GM12872 (cell line): ENCODE measurements at regions not wholly inside any gene's neighbourhood (a gene's known extent, or its start where the extent isn't known, plus 50 kb on each side); places are given as distances from the start of the nearest gene placed in this dataset.

ENCODE experiments used
- TF ChIP-seq, protein P1 (sequence below): IDR thresholded peaks from 3 replicates; pipeline ENCODE4 v1.5.1; 2011; ENCODE audit warnings: low read depth, mild to moderate bottlenecking, low read length, moderate library complexity; ENCODE audit not compliant: insufficient read depth

DNA sequence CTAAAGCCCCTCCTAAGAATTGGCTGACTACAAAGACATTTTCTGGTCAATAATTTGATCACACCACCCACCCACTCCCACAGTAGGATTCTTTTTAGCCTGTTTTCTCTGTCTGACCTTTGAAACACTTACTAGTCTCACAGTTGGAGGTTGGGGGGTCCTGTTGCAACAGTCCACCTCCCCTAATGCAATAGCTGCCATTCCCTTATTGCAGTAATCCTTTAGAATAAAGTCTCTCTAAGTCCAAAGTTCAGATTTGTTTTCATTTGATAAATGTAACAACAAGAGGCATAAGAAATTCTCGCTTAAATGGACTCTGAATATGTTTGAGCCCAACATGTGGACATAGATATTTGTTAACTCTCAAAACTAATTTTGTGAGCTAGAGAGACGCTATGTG, 1326.8 kb upstream of the TMEFF2 start:
- TF ChIP-seq, protein P1, sequence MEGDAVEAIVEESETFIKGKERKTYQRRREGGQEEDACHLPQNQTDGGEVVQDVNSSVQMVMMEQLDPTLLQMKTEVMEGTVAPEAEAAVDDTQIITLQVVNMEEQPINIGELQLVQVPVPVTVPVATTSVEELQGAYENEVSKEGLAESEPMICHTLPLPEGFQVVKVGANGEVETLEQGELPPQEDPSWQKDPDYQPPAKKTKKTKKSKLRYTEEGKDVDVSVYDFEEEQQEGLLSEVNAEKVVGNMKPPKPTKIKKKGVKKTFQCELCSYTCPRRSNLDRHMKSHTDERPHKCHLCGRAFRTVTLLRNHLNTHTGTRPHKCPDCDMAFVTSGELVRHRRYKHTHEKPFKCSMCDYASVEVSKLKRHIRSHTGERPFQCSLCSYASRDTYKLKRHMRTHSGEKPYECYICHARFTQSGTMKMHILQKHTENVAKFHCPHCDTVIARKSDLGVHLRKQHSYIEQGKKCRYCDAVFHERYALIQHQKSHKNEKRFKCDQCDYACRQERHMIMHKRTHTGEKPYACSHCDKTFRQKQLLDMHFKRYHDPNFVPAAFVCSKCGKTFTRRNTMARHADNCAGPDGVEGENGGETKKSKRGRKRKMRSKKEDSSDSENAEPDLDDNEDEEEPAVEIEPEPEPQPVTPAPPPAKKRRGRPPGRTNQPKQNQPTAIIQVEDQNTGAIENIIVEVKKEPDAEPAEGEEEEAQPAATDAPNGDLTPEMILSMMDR, result no peak

DNA sequence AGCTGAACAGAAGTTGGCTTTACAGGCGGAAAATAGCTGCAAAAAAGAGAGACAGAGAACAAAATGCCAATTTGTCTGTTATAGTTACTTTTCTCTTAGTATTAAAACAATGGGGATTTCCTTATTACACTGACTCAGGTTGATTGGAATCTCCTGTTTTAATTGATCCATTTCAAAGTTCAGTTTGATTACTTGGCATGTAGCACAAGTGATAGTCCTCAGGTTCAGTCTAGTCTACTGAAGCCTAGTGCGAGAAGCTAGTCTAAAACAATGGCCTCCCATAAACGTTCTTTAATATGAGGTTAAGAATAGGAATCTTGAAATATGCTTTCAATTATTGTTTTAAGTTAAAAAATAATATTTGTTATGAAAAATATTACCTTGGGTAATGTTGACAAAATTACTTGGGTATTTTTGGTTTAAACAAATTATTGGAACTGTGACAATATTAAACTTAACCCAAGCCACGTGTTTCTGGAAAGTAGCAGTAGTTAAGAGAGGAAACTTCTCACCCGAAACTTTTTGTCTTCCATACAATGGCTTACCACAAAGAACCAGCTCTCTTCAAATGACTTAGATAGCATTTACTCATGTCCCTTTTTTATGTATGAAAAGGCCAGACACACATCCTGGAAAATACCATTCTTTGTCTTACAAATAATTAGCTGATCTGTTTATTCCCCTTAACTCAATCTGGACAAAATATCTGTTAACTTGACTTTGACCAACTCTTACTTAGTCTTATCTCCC, 1326.2 kb upstream of the TMEFF2 start:
- TF ChIP-seq, protein P1, result no peak

- TF ChIP-seq, protein P1, result no peak
These were observed 1323.5 kb upstream of the TMEFF2 start for GRCh38 chr2:193518041-193518817.

DNA sequence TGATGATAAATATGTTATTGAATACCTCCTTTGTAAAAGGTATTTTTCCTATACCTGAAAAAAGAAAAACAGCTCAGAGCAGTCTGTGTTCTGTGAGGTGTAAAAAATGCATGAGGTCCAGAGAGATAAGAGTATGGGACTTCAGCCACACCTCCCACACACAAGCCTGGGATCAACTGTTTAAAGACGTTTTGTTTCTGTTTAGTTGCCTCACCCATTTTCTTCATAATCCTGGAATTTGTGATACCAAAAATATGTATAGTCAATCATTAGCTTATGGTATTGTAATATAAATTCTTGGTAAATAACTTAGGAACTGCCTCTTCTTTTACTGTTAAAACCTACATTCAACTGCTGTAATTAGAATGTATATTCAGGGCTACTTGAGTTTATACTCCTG, 1322.9 kb upstream of the TMEFF2 start:
- TF ChIP-seq, protein P1, result no peak

DNA sequence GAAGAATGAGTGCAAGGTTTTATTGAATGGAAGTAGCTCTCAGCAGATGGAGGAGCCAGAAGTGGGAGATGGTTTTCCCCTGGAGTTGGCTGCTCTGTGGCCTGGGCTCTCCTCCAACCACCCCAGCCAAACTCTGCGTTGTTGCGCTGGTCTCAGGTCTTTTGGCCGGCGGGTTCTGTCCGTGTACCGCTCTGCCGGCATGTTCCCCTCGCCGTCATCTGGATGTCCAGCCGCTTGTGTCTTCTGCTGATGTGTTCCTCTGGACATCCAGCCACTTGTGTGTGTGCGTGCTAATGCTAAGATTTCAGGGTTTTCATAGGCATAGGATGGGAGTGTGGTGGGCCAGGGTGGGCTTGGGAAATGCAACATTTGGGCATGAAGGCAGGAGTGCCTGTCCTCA, 1311.3 kb upstream of the TMEFF2 start:
- TF ChIP-seq, protein P1, result no peak

- TF ChIP-seq, protein P1, result no peak
These were observed 1310.9 kb upstream of the TMEFF2 start for GRCh38 chr2:193505620-193506019.

GRCh38 chr2:193502363-193503035, 1307.8 kb upstream of the TMEFF2 start:
- TF ChIP-seq, protein P1, result no peak
